Astrocyte (in vitro differentiated cells and primary cell): ENCODE measurements at regions not wholly inside any gene's neighbourhood (a gene's known extent, or its start where the extent isn't known, plus 50 kb on each side); places are given as distances from the start of the nearest gene placed in this dataset.

Experiments used
- DNase-seq: peaks from one replicate; pipeline ENCODE4 v3.0.0-alpha.2; 2010; ENCODE audit warnings: low read depth
- FAIRE-seq: peaks from 2 replicates; lab custom pipeline; 2011; peaks lifted over from hg19 to GRCh38; lab: Jason Lieb, UNC
- H2AFZ ChIP-seq: 2 replicates; pipeline ENCODE4 v1.6.0; 2012; ENCODE audit warnings: low read depth, low read length, inconsistent platforms
- H3K27ac ChIP-seq: 2 replicates; pipeline ENCODE4 v1.5.1; 2011; ENCODE audit warnings: low read depth, low read length, inconsistent platforms
- H3K27me3 ChIP-seq: 2 replicates; pipeline ENCODE4 v1.6.0; 2011; ENCODE audit warnings: low read length, inconsistent platforms; ENCODE audit not compliant: insufficient read depth
- H3K36me3 ChIP-seq: 2 replicates; pipeline ENCODE4 v1.5.1; 2011; ENCODE audit warnings: low read length, inconsistent platforms; ENCODE audit not compliant: insufficient read depth
- H3K4me1 ChIP-seq: 2 replicates; pipeline ENCODE4 v1.5.1; 2011; ENCODE audit warnings: low read length, inconsistent platforms; ENCODE audit not compliant: insufficient read depth
- H3K4me2 ChIP-seq: 2 replicates; pipeline ENCODE4 v1.6.0; 2012; ENCODE audit warnings: low read length, inconsistent platforms
- H3K4me3 ChIP-seq: 2 replicates; pipeline ENCODE4 v1.5.1; 2011; ENCODE audit warnings: low read depth, mild to moderate bottlenecking, low read length, inconsistent platforms; ENCODE audit not compliant: insufficient read depth
- H3K79me2 ChIP-seq: 2 replicates; pipeline ENCODE4 v1.6.0; 2012; ENCODE audit warnings: mild to moderate bottlenecking, low read length, inconsistent platforms; ENCODE audit not compliant: insufficient read depth
- H3K9ac ChIP-seq: 2 replicates; pipeline ENCODE4 v1.6.0; 2012; ENCODE audit warnings: mild to moderate bottlenecking, low read length, inconsistent platforms
- H3K9me3 ChIP-seq: 2 replicates; pipeline ENCODE4 v1.5.1; 2012; ENCODE audit warnings: low read depth, mild to moderate bottlenecking, low read length, inconsistent platforms; ENCODE audit not compliant: insufficient read depth
- H4K20me1 ChIP-seq: 2 replicates; pipeline ENCODE4 v1.6.0; 2012; ENCODE audit warnings: low read length, inconsistent platforms; ENCODE audit not compliant: insufficient read depth
- H3K27ac Mint-ChIP-seq: one replicate; pipeline ENCODE4 v1.8.0; 2021; ENCODE audit warnings: mild to moderate bottlenecking, mixed read lengths; ENCODE audit not compliant: unreplicated experiment
- H3K27me3 Mint-ChIP-seq: one replicate; pipeline ENCODE4 v1.8.0; 2021; ENCODE audit warnings: low read depth, mixed read lengths; ENCODE audit not compliant: unreplicated experiment
- H3K36me3 Mint-ChIP-seq: one replicate; pipeline ENCODE4 v1.8.0; 2021; ENCODE audit warnings: low read depth, mixed read lengths; ENCODE audit not compliant: unreplicated experiment
- H3K4me1 Mint-ChIP-seq: one replicate; pipeline ENCODE4 v1.8.0; 2021; ENCODE audit warnings: low read depth, mixed read lengths; ENCODE audit not compliant: unreplicated experiment
- H3K4me3 Mint-ChIP-seq: one replicate; pipeline ENCODE4 v1.8.0; 2021; ENCODE audit warnings: mild to moderate bottlenecking, moderate library complexity, mixed read lengths; ENCODE audit not compliant: unreplicated experiment
- H3K9me3 Mint-ChIP-seq: one replicate; pipeline ENCODE4 v1.8.0; 2021; ENCODE audit warnings: mild to moderate bottlenecking, mixed read lengths; ENCODE audit not compliant: unreplicated experiment
- EZH2 ChIP-seq: IDR thresholded peaks from 2 replicates; pipeline ENCODE4 v1.6.1; 2012; ENCODE audit warnings: mild to moderate bottlenecking, low read length, inconsistent platforms; ENCODE audit not compliant: insufficient read depth
- TF ChIP-seq, protein P1 (sequence below): IDR thresholded peaks from 2 replicates; pipeline ENCODE4 v1.5.1; 2011; ENCODE audit warnings: low read depth, mild to moderate bottlenecking, inconsistent platforms, low read length, moderate library complexity; ENCODE audit not compliant: insufficient read depth

DNA sequence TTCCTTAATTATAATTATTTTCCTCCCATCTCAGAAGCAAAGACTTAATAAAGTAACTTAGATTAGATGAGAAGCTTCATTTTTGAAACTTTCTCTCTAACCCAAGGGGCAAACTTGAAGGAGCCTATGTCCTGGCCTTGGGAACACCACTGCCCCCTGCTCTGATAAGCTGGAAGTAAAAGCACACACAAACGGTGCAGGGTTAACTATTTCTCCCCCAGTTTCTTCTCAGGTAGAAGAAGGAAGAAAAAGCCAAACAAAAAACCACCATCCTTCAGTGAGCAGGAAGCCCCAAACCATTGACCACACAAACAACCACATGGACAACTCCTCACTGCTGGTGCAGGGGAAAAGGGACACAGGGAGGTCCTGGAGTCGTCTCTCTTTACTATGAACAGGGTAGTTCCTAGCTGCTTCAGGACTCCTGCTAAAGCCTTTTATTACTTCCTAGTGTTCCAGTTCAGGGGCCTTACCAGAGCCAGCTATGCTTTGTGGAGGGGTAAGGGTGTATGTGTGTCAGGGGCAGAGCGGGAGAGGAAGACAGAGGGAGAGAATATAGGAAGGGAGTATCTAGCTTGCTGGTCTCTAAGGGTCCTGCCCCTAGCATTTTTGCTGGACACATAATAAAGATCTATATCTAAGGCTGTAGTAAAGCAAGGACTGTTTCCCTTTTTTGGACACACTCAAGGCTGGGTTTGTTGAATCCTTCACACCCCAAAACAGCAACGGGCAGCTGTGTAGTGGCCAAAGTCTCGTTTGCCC lies 94.0 kb upstream of the UMPS start:
- Mint-ChIP-seq H3K4me1 (no peaks in the 10 kb centered on the region), H3K4me3 (no peak overlapping the region), H3K36me3 (peaks cover 7% of the 10 kb centered on the region), H3K27ac (no peak overlapping the region), H3K9me3 (no peaks in the 10 kb centered on the region), H3K27me3 (peaks cover 10% of the 10 kb centered on the region)
- DNase-seq (no peak), FAIRE-seq (no peak)
- Histone ChIP-seq H3K4me3 (no peak overlapping the region), H3K9ac (no peak overlapping the region), H2AFZ (no peak overlapping the region), H3K79me2 (no peaks in the 10 kb centered on the region), H3K27me3 (no peaks in the 10 kb centered on the region), H4K20me1 (no peaks in the 10 kb centered on the region), H3K27ac (no peak overlapping the region), H3K9me3 (no peaks in the 10 kb centered on the region), H3K4me2 (no peak overlapping the region), H3K4me1 (no peaks in the 10 kb centered on the region), H3K36me3 (no peaks in the 10 kb centered on the region)
- no peak for TF ChIP-seq EZH2
- TF ChIP-seq, protein P1, sequence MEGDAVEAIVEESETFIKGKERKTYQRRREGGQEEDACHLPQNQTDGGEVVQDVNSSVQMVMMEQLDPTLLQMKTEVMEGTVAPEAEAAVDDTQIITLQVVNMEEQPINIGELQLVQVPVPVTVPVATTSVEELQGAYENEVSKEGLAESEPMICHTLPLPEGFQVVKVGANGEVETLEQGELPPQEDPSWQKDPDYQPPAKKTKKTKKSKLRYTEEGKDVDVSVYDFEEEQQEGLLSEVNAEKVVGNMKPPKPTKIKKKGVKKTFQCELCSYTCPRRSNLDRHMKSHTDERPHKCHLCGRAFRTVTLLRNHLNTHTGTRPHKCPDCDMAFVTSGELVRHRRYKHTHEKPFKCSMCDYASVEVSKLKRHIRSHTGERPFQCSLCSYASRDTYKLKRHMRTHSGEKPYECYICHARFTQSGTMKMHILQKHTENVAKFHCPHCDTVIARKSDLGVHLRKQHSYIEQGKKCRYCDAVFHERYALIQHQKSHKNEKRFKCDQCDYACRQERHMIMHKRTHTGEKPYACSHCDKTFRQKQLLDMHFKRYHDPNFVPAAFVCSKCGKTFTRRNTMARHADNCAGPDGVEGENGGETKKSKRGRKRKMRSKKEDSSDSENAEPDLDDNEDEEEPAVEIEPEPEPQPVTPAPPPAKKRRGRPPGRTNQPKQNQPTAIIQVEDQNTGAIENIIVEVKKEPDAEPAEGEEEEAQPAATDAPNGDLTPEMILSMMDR: no peak

DNA sequence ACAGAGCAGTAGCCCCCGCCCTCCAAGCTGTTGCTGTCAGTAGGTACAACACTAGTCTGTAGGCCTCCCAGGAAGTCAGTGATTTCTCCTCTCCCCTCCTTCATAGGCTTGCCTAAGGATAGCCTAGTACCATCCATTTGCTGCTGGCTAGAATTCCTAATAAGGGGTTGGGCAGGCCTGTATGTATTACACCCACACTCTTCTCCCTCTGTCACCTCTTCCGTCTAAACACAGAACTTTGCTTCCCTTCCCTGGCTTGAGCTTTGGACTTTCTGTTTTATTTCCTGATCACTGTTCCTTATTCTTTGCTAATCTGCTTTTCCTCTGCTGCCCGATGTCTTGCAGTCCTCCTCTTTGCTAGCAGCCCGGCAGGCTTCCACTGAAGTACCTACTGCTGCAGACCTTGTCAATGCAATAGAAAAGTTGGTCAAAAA lies 93.4 kb upstream of the UMPS start:
- Mint-ChIP-seq H3K36me3 (peaks cover 7% of the 10 kb centered on the region), H3K27ac (no peak overlapping the region), H3K4me3 (no peak overlapping the region), H3K27me3 (peaks cover 10% of the 10 kb centered on the region), H3K4me1 (no peaks in the 10 kb centered on the region), H3K9me3 (no peaks in the 10 kb centered on the region)
- H3K27ac ChIP-seq: no peak overlapping the region
- H3K9me3 ChIP-seq: no peaks in the 10 kb centered on the region
- no peak overlapping the region for H3K4me2 ChIP-seq
- H3K9ac ChIP-seq: no peak overlapping the region
- no peaks in the 10 kb centered on the region for H3K27me3 ChIP-seq
- no peaks in the 10 kb centered on the region for H3K36me3 ChIP-seq
- no peaks in the 10 kb centered on the region for H3K79me2 ChIP-seq
- no peak overlapping the region for H2AFZ ChIP-seq
- no peak for DNase-seq
- no peaks in the 10 kb centered on the region for H3K4me1 ChIP-seq
- no peaks in the 10 kb centered on the region for H4K20me1 ChIP-seq
- no peak for FAIRE-seq
- no peak for TF ChIP-seq EZH2
- TF ChIP-seq, protein P1: no peak
- H3K4me3 ChIP-seq: no peak overlapping the region
